ENCODE measurements at regions not wholly inside any gene's neighbourhood (a gene's known extent, or its start where the extent isn't known, plus 50 kb on each side); places are given as distances from the start of the nearest gene placed in this dataset.

DNA sequence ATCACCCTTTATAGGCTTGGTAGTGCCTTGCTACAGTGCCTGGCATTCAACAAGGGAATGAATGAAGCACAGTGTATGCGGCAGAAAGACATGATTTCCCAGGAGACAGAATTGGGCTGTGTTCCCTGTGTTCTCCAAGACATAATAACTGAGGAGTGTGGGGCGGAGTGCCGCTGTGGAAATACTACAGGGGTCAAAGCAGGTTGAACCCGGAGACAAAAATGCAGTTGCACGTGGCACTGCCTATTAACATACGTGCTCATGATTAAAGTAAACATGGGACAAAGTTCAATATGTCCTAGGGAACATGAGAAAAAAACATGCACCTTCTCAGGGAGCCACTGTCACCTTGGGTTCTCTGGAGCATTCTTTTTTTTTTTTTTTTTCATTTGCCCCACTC is 820.8 kb downstream of the RPA4 start:
- TF ChIP-seq, protein P1, sequence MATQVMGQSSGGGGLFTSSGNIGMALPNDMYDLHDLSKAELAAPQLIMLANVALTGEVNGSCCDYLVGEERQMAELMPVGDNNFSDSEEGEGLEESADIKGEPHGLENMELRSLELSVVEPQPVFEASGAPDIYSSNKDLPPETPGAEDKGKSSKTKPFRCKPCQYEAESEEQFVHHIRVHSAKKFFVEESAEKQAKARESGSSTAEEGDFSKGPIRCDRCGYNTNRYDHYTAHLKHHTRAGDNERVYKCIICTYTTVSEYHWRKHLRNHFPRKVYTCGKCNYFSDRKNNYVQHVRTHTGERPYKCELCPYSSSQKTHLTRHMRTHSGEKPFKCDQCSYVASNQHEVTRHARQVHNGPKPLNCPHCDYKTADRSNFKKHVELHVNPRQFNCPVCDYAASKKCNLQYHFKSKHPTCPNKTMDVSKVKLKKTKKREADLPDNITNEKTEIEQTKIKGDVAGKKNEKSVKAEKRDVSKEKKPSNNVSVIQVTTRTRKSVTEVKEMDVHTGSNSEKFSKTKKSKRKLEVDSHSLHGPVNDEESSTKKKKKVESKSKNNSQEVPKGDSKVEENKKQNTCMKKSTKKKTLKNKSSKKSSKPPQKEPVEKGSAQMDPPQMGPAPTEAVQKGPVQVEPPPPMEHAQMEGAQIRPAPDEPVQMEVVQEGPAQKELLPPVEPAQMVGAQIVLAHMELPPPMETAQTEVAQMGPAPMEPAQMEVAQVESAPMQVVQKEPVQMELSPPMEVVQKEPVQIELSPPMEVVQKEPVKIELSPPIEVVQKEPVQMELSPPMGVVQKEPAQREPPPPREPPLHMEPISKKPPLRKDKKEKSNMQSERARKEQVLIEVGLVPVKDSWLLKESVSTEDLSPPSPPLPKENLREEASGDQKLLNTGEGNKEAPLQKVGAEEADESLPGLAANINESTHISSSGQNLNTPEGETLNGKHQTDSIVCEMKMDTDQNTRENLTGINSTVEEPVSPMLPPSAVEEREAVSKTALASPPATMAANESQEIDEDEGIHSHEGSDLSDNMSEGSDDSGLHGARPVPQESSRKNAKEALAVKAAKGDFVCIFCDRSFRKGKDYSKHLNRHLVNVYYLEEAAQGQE (IDR thresholded peaks at IDR 0.05; ENCODE audit: insufficient read depth in 1 of 2, low read depth in 2 of 2, low read length in 1 of 2), result no peak
- TF ChIP-seq, protein P2, sequence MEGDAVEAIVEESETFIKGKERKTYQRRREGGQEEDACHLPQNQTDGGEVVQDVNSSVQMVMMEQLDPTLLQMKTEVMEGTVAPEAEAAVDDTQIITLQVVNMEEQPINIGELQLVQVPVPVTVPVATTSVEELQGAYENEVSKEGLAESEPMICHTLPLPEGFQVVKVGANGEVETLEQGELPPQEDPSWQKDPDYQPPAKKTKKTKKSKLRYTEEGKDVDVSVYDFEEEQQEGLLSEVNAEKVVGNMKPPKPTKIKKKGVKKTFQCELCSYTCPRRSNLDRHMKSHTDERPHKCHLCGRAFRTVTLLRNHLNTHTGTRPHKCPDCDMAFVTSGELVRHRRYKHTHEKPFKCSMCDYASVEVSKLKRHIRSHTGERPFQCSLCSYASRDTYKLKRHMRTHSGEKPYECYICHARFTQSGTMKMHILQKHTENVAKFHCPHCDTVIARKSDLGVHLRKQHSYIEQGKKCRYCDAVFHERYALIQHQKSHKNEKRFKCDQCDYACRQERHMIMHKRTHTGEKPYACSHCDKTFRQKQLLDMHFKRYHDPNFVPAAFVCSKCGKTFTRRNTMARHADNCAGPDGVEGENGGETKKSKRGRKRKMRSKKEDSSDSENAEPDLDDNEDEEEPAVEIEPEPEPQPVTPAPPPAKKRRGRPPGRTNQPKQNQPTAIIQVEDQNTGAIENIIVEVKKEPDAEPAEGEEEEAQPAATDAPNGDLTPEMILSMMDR (IDR thresholded peaks at IDR 0.05), result no peak
